ENCODE measurements at regions not wholly inside any gene's neighbourhood (a gene's known extent, or its start where the extent isn't known, plus 50 kb on each side); places are given as distances from the start of the nearest gene placed in this dataset.
A peak's percentile ranks its signal among the peaks of the same experiment; 100 is the strongest.
"Not testable (repeated sequence)": the region's sequence is repeated elsewhere in the genome, so short reads cannot be mapped to it uniquely, and the experiment has no call there.

GRCh38 chr21:33121715-33122475 is 52.0 kb downstream of the OLIG1 start:
- no peak for DNase-seq (ENCODE audit: low read depth)

GRCh38 chr21:33122507-33122906 is 52.6 kb downstream of the OLIG1 start:
- no peak for DNase-seq (ENCODE audit: low read depth)

- DNase-seq (ENCODE audit: low read depth), result no peak
Observed at GRCh38 chr21:33123374-33124123, 53.6 kb downstream of the OLIG1 start.

GRCh38 chr21:33124889-33125288 is 54.9 kb downstream of the OLIG1 start:
- DNase-seq (ENCODE audit: low read depth), result no peak

- no peak for DNase-seq (ENCODE audit: low read depth)
Observed at GRCh38 chr21:33125680-33126375, 55.9 kb downstream of the OLIG1 start.

- no peak for DNase-seq (ENCODE audit: low read depth)
Observed at GRCh38 chr21:33126569-33126968, 56.6 kb downstream of the OLIG1 start.

- DNase-seq (ENCODE audit: low read depth), result peak; percentile 36
Observed at GRCh38 chr21:33127154-33127867, 57.4 kb downstream of the OLIG1 start.

- no peak for DNase-seq (ENCODE audit: low read depth)
Observed at GRCh38 chr21:33127868-33128242, 57.9 kb downstream of the OLIG1 start.

- no peak for DNase-seq (ENCODE audit: low read depth)
Observed at GRCh38 chr21:33128538-33128937, 58.6 kb downstream of the OLIG1 start.

GRCh38 chr21:33132054-33132453 is 62.1 kb downstream of the OLIG1 start:
- DNase-seq (ENCODE audit: low read depth), result no peak

GRCh38 chr21:33133892-33134291 is 64.0 kb downstream of the OLIG1 start:
- DNase-seq (ENCODE audit: low read depth), result no peak

- no peak for DNase-seq (ENCODE audit: low read depth)
Observed at GRCh38 chr21:33135925-33136324, 66.0 kb downstream of the OLIG1 start.

GRCh38 chr21:33136847-33137502 is 67.0 kb downstream of the OLIG1 start:
- no peak for DNase-seq (ENCODE audit: low read depth)

- no peak for DNase-seq (ENCODE audit: low read depth)
Observed at GRCh38 chr21:33139084-33139483, 69.1 kb downstream of the OLIG1 start.

- no peak for DNase-seq (ENCODE audit: low read depth)
Observed at GRCh38 chr21:33140288-33140687, 70.3 kb downstream of the OLIG1 start.

GRCh38 chr21:33146467-33146866 is 76.5 kb downstream of the OLIG1 start:
- DNase-seq (ENCODE audit: low read depth), result no peak

- no peak for DNase-seq (ENCODE audit: low read depth)
Observed at GRCh38 chr21:33149181-33149580, 79.2 kb downstream of the OLIG1 start.

GRCh38 chr21:33150968-33151367 is 78.8 kb upstream of the IFNAR2 start:
- not testable (repeated sequence) for DNase-seq (ENCODE audit: low read depth)

- no peak for DNase-seq (ENCODE audit: low read depth)
Observed at GRCh38 chr21:33151941-33152731, 77.6 kb upstream of the IFNAR2 start.

- DNase-seq (ENCODE audit: low read depth), result no peak
Observed at GRCh38 chr21:33152732-33153130, 77.0 kb upstream of the IFNAR2 start.

- DNase-seq (ENCODE audit: low read depth), result no peak
Observed at GRCh38 chr21:33155005-33155404, 74.7 kb upstream of the IFNAR2 start.

Data from stimulated activated CD8-positive, alpha-beta memory T cell treated with anti-CD3 and anti-CD28 coated beads, Interleukin-12 subunit alpha, Interleukin-12 subunit beta, amount 100 ng/mL, for 1 hour (primary cell).